ENCODE measurements at regions not wholly inside any gene's neighbourhood (a gene's known extent, or its start where the extent isn't known, plus 50 kb on each side); places are given as distances from the start of the nearest gene placed in this dataset.
A peak's percentile ranks its signal among the peaks of the same experiment; 100 is the strongest.

GRCh38 chr4:18570370-18570769 is 548.8 kb upstream of the LCORL start:
- Histone ChIP-seq H3K27ac (ENCODE audit: low read length) (no peak overlapping the region), H3K36me3 (ENCODE audit: control insufficient read depth, insufficient read depth, low read length) (no peaks in the 10 kb centered on the region), H3K27me3 (ENCODE audit: control insufficient read depth, insufficient read depth, low read length) (no peaks in the 10 kb centered on the region), H3K9me3 (ENCODE audit: control insufficient read depth, insufficient read depth, low read depth, low read length) (no peaks in the 10 kb centered on the region), H3K4me1 (ENCODE audit: control insufficient read depth, insufficient read depth, low read length) (no peaks in the 10 kb centered on the region), H3K4me3 (ENCODE audit: low read depth in 2 of 2, low read length in 2 of 2) (no peak overlapping the region)
- ATAC-seq = no peak
- ChIA-PET CTCF (no interaction called here), POLR2A (no interaction called here)
- BruUV-seq (replicated peaks) = no TSS peak
- in situ Hi-C loops (cut with HindIII; ENCODE audit: low pct_unique_long_range_greater_than_20kb, low sequenced_read_pairs) (no loop called here), intact Hi-C loops (cut with micrococcal nuclease; ENCODE audit: unreplicated experiment) (no loop called here)
- DNase-seq (ENCODE audit: low read depth, low spot score) = no peak
- TF ChIP-seq SIN3A (IDR thresholded peaks at IDR 0.05; ENCODE audit: borderline replicate concordance, insufficient read depth, low read depth, low read length) (no peak), POLR2AphosphoS5 (IDR thresholded peaks at IDR 0.05; ENCODE audit: low read depth, low read length) (no peak), TCF7L2 (IDR thresholded peaks at IDR 0.05; ENCODE audit: low read depth, low read length) (no peak), REST (IDR thresholded peaks at IDR 0.05; ENCODE audit: insufficient read depth in 1 of 2, low read depth in 2 of 2, low read length in 1 of 2) (no peak), CTCF (IDR thresholded peaks at IDR 0.05) (no peak)

GRCh38 chr4:18568600-18568999 is 547.0 kb upstream of the LCORL start:
- intact Hi-C loops (cut with micrococcal nuclease; ENCODE audit: unreplicated experiment) (no loop called here), in situ Hi-C loops (cut with HindIII; ENCODE audit: low pct_unique_long_range_greater_than_20kb, low sequenced_read_pairs) (no loop called here)
- CTCF ChIA-PET = no interaction called here
- TF ChIP-seq POLR2AphosphoS5 (IDR thresholded peaks at IDR 0.05; ENCODE audit: low read depth, low read length) (no peak), REST (IDR thresholded peaks at IDR 0.05; ENCODE audit: insufficient read depth in 1 of 2, low read depth in 2 of 2, low read length in 1 of 2) (no peak), SIN3A (IDR thresholded peaks at IDR 0.05; ENCODE audit: borderline replicate concordance, insufficient read depth, low read depth, low read length) (no peak), CTCF (IDR thresholded peaks at IDR 0.05) (peak; percentile 12; the same call in 1 of the 2 replicates), TCF7L2 (IDR thresholded peaks at IDR 0.05; ENCODE audit: low read depth, low read length) (no peak)
- H3K4me3 ChIP-seq (ENCODE audit: low read depth in 2 of 2, low read length in 2 of 2) = no peak overlapping the region
- H3K9me3 ChIP-seq (ENCODE audit: control insufficient read depth, insufficient read depth, low read depth, low read length) = no peaks in the 10 kb centered on the region
- no peaks in the 10 kb centered on the region for H3K4me1 ChIP-seq (ENCODE audit: control insufficient read depth, insufficient read depth, low read length)
- no peaks in the 10 kb centered on the region for H3K36me3 ChIP-seq (ENCODE audit: control insufficient read depth, insufficient read depth, low read length)
- DNase-seq (ENCODE audit: low read depth, low spot score) (peak; percentile 2), ATAC-seq (no peak)
- H3K27me3 ChIP-seq (ENCODE audit: control insufficient read depth, insufficient read depth, low read length) = no peaks in the 10 kb centered on the region
- H3K27ac ChIP-seq (ENCODE audit: low read length) = no peak overlapping the region
- POLR2A ChIA-PET = no interaction called here
- BruUV-seq (replicated peaks) = no TSS peak

Data from Panc1 (cell line).